GM23248 (cell line): ENCODE measurements at regions not wholly inside any gene's neighbourhood (a gene's known extent, or its start where the extent isn't known, plus 50 kb on each side); places are given as distances from the start of the nearest gene placed in this dataset.

Source experiments
- EZH2 ChIP-seq: fragments of 200-600 bp; sonication (generic); IDR thresholded peaks from 2 replicates; pipeline ENCODE4 v1.6.1; 2018; ENCODE audit warnings: antibody characterized with exemption, mild to moderate bottlenecking; ENCODE audit not compliant: insufficient read depth, poor library complexity, severe bottlenecking
- EZH2phosphoT487 ChIP-seq: fragments of 200-600 bp; sonication (generic); IDR thresholded peaks from 2 replicates; pipeline ENCODE4 v1.6.1; 2018; ENCODE audit warnings: antibody characterized with exemption, moderate library complexity, mild to moderate bottlenecking, low read depth; ENCODE audit not compliant: insufficient read depth

GRCh38 chr5:13569090-13569715 lies 375.3 kb downstream of the DNAH5 start:
- TF ChIP-seq EZH2 (no peak), EZH2phosphoT487 (no peak)
